MCF 10A (cell line): ENCODE measurements at regions not wholly inside any gene's neighbourhood (a gene's known extent, or its start where the extent isn't known, plus 50 kb on each side); places are given as distances from the start of the nearest gene placed in this dataset.

Experiments
- BruUV-seq: library from RNA; stranded (reverse); fragments of 400-500 nt; replicated peaks from 2 replicates; lab custom pipeline; 2021; lab: Mats Ljungman, UMichigan
- CTCF ChIA-PET: fragments of 300-600 bp; sonication (Branson Sonifier 250); formaldehyde crosslinking; extraction: SDS; loops from one replicate; lab custom pipeline; 2021; ENCODE audit warnings: antibody characterized with exemption, inconsistent platforms; lab: Yijun Ruan, JAX
- POLR2A ChIA-PET: fragments of 300-600, 350-650 bp; sonication (Branson Sonifier 250); formaldehyde crosslinking; extraction: SDS; loops from one replicate; lab custom pipeline; 2020; ENCODE audit warnings: antibody characterized with exemption, inconsistent platforms; lab: Yijun Ruan, JAX
- DNase-seq: peaks from one replicate; pipeline ENCODE4 v3.0.0-alpha.2; 2018; ENCODE audit not compliant: unreplicated experiment
- H3K27ac Mint-ChIP-seq: one replicate; pipeline ENCODE4 v1.8.0; 2022; ENCODE audit warnings: mild to moderate bottlenecking, low read depth, mixed read lengths; ENCODE audit not compliant: unreplicated experiment
- H3K27me3 Mint-ChIP-seq: one replicate; pipeline ENCODE4 v1.8.0; 2022; ENCODE audit warnings: mixed read lengths; ENCODE audit not compliant: insufficient read depth, unreplicated experiment
- H3K36me3 Mint-ChIP-seq: one replicate; pipeline ENCODE4 v1.8.0; 2022; ENCODE audit warnings: mild to moderate bottlenecking, moderate library complexity, mixed read lengths; ENCODE audit not compliant: insufficient read depth, unreplicated experiment
- H3K4me1 Mint-ChIP-seq: one replicate; pipeline ENCODE4 v1.8.0; 2022; ENCODE audit warnings: mixed read lengths; ENCODE audit not compliant: insufficient read depth, unreplicated experiment
- H3K4me3 Mint-ChIP-seq: one replicate; pipeline ENCODE4 v1.8.0; 2022; ENCODE audit warnings: mild to moderate bottlenecking, moderate library complexity, mixed read lengths; ENCODE audit not compliant: unreplicated experiment
- H3K9me3 Mint-ChIP-seq: one replicate; pipeline ENCODE4 v1.8.0; 2022; ENCODE audit warnings: mixed read lengths; ENCODE audit not compliant: unreplicated experiment
- intact Hi-C: fragments of 100-400 bp; cut with micrococcal nuclease; formaldehyde crosslinking; loops from 2 replicates; pipeline ENCODE4 v1.14.1; 2022
- TF ChIP-seq, protein P1 (sequence below): fragments of 200-600 bp; IDR thresholded peaks from one replicate; pipeline ENCODE4 v1.8.0; 2022; ENCODE audit warnings: antibody characterized with exemption, mild to moderate bottlenecking; ENCODE audit not compliant: unreplicated experiment

GRCh38 chr15:46489276-46489675 is 854.4 kb downstream of the SQOR start:
- TF ChIP-seq, protein P1, sequence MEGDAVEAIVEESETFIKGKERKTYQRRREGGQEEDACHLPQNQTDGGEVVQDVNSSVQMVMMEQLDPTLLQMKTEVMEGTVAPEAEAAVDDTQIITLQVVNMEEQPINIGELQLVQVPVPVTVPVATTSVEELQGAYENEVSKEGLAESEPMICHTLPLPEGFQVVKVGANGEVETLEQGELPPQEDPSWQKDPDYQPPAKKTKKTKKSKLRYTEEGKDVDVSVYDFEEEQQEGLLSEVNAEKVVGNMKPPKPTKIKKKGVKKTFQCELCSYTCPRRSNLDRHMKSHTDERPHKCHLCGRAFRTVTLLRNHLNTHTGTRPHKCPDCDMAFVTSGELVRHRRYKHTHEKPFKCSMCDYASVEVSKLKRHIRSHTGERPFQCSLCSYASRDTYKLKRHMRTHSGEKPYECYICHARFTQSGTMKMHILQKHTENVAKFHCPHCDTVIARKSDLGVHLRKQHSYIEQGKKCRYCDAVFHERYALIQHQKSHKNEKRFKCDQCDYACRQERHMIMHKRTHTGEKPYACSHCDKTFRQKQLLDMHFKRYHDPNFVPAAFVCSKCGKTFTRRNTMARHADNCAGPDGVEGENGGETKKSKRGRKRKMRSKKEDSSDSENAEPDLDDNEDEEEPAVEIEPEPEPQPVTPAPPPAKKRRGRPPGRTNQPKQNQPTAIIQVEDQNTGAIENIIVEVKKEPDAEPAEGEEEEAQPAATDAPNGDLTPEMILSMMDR: no peak
- H3K4me3 Mint-ChIP-seq: no peak overlapping the region
- no peaks in the 10 kb centered on the region for H3K4me1 Mint-ChIP-seq
- H3K9me3 Mint-ChIP-seq: no peaks in the 10 kb centered on the region
- no peak for DNase-seq
- no peak overlapping the region for H3K27ac Mint-ChIP-seq
- ChIA-PET CTCF (interaction anchor here (0.6 to 0.7 kb wide), 2 partner anchors 24 to 404 kb away, joined by 3 to 4 read pairs; no protein-coding TSS in a partner anchor), POLR2A (interaction anchor here (0.6 kb wide), 1 partner anchor 172 kb away, joined by 4 read pairs; no protein-coding TSS in a partner anchor)
- no TSS peak for BruUV-seq
- intact Hi-C loops: no loop called here
- H3K27me3 Mint-ChIP-seq: no peaks in the 10 kb centered on the region
- H3K36me3 Mint-ChIP-seq: no peaks in the 10 kb centered on the region

- Mint-ChIP-seq H3K27ac (no peak overlapping the region), H3K4me3 (no peak overlapping the region)
These were observed 861.8 kb downstream of the SQOR start for GRCh38 chr15:46496491-46497115.

GRCh38 chr15:46502667-46503066 is 867.8 kb downstream of the SQOR start:
- Mint-ChIP-seq H3K4me1 (peaks cover 4% of the 10 kb centered on the region), H3K36me3 (no peaks in the 10 kb centered on the region), H3K9me3 (no peaks in the 10 kb centered on the region), H3K27ac (no peak overlapping the region), H3K27me3 (no peaks in the 10 kb centered on the region), H3K4me3 (no peak overlapping the region)
- intact Hi-C loops: loop anchor here (1.0 to 5.0 kb wide), 3 partner anchors 190 to 707 kb away; no protein-coding TSS in a partner anchor
- DNase-seq: no peak
- TF ChIP-seq, protein P1: peak; percentile 42
- no TSS peak for BruUV-seq
- ChIA-PET POLR2A (interaction anchor here (0.6 kb wide), 1 partner anchor 96 kb away, joined by 3 read pairs; no protein-coding TSS in a partner anchor), CTCF (interaction anchor here (0.6 to 2.8 kb wide), 12 partner anchors 10 to 1746 kb away, joined by 3 to 21 read pairs (median 4); no protein-coding TSS in a partner anchor)

More at GRCh38 chr15:46496491-46497115, 861.8 kb downstream of the SQOR start:
- H3K4me1 Mint-ChIP-seq: no peaks in the 10 kb centered on the region
- intact Hi-C loops: no loop called here
- BruUV-seq: no TSS peak
- TF ChIP-seq, protein P1: no peak
- no peaks in the 10 kb centered on the region for H3K36me3 Mint-ChIP-seq
- H3K27me3 Mint-ChIP-seq: no peaks in the 10 kb centered on the region
- H3K9me3 Mint-ChIP-seq: no peaks in the 10 kb centered on the region
- DNase-seq: no peak
- CTCF ChIA-PET: interaction anchor here (0.7 kb wide), 1 partner anchor 184 kb away, joined by 3 read pairs; no protein-coding TSS in a partner anchor
- POLR2A ChIA-PET: no interaction called here

DNA sequence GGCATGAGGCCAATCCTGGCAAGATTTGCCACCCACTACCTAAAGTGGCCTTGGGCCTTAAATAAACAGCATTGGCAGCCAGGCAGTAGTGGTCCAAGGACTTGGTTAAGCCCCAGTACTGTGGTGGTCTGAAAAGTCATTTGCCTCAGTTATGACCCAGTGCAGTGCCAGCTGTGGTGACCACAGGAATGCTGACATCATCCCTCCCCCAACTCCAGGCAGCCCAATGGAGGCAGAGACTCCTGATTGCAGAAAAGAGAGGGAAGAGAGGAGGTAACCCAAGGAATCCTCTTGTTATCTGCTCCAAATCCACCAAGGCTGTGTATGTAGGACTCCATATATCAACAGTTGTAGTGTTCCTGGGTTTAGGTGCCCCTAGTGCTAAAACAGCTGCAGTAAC is 883.6 kb downstream of the SQOR start:
- H3K4me3 Mint-ChIP-seq: no peak overlapping the region
- BruUV-seq: no TSS peak
- CTCF ChIA-PET: no interaction called here
- no peak for DNase-seq
- intact Hi-C loops: no loop called here
- H3K36me3 Mint-ChIP-seq: no peaks in the 10 kb centered on the region
- TF ChIP-seq, protein P1: no peak
- H3K27ac Mint-ChIP-seq: no peak overlapping the region
- POLR2A ChIA-PET: no interaction called here
- no peaks in the 10 kb centered on the region for H3K9me3 Mint-ChIP-seq
- H3K27me3 Mint-ChIP-seq: peaks cover 11% of the 10 kb centered on the region
- H3K4me1 Mint-ChIP-seq: no peaks in the 10 kb centered on the region
